ENCODE measurements at regions not wholly inside any gene's neighbourhood (a gene's known extent, or its start where the extent isn't known, plus 50 kb on each side); places are given as distances from the start of the nearest gene placed in this dataset.

- no peaks in the 10 kb centered on the region for H3K27me3 ChIP-seq (ENCODE audit: control insufficient read depth in 1 of 2, insufficient read depth in 2 of 2, low read length in 2 of 2)
- H3K4me3 ChIP-seq (ENCODE audit: low read depth in 1 of 2, low read length in 2 of 2), result no peak overlapping the region
- H3K27ac ChIP-seq (ENCODE audit: low read depth, low read length), result no peak overlapping the region
- no peak overlapping the region for H3K9ac ChIP-seq (ENCODE audit: low read depth in 1 of 2, low read length in 2 of 2)
- no peaks in the 10 kb centered on the region for H3K36me3 ChIP-seq (ENCODE audit: control insufficient read depth in 1 of 2, insufficient read depth in 2 of 2, low read length in 2 of 2)
- H3K4me1 ChIP-seq (ENCODE audit: control insufficient read depth in 1 of 2, insufficient read depth in 2 of 2, low read length in 2 of 2), result no peaks in the 10 kb centered on the region
- H3K9me3 ChIP-seq (ENCODE audit: control insufficient read depth in 1 of 2, low read length in 2 of 2), result no peaks in the 10 kb centered on the region
Measured at GRCh38 chr17:13702266-13702665, 100.5 kb upstream of the HS3ST3A1 start.

GRCh38 chr17:13704333-13704732 lies 102.6 kb upstream of the HS3ST3A1 start:
- Histone ChIP-seq H3K4me1 (ENCODE audit: control insufficient read depth in 1 of 2, insufficient read depth in 2 of 2, low read length in 2 of 2) (no peaks in the 10 kb centered on the region), H3K9ac (ENCODE audit: low read depth in 1 of 2, low read length in 2 of 2) (no peak overlapping the region), H3K27me3 (ENCODE audit: control insufficient read depth in 1 of 2, insufficient read depth in 2 of 2, low read length in 2 of 2) (no peaks in the 10 kb centered on the region), H3K9me3 (ENCODE audit: control insufficient read depth in 1 of 2, low read length in 2 of 2) (no peaks in the 10 kb centered on the region), H3K4me3 (ENCODE audit: low read depth in 1 of 2, low read length in 2 of 2) (no peak overlapping the region), H3K27ac (ENCODE audit: low read depth, low read length) (no peak overlapping the region), H3K36me3 (ENCODE audit: control insufficient read depth in 1 of 2, insufficient read depth in 2 of 2, low read length in 2 of 2) (no peaks in the 10 kb centered on the region)

GRCh38 chr17:13705221-13705620 lies 103.5 kb upstream of the HS3ST3A1 start:
- H3K9me3 ChIP-seq (ENCODE audit: control insufficient read depth in 1 of 2, low read length in 2 of 2), result no peaks in the 10 kb centered on the region
- no peaks in the 10 kb centered on the region for H3K27me3 ChIP-seq (ENCODE audit: control insufficient read depth in 1 of 2, insufficient read depth in 2 of 2, low read length in 2 of 2)
- no peak overlapping the region for H3K4me3 ChIP-seq (ENCODE audit: low read depth in 1 of 2, low read length in 2 of 2)
- H3K9ac ChIP-seq (ENCODE audit: low read depth in 1 of 2, low read length in 2 of 2), result no peak overlapping the region
- no peaks in the 10 kb centered on the region for H3K36me3 ChIP-seq (ENCODE audit: control insufficient read depth in 1 of 2, insufficient read depth in 2 of 2, low read length in 2 of 2)
- no peaks in the 10 kb centered on the region for H3K4me1 ChIP-seq (ENCODE audit: control insufficient read depth in 1 of 2, insufficient read depth in 2 of 2, low read length in 2 of 2)
- H3K27ac ChIP-seq (ENCODE audit: low read depth, low read length), result no peak overlapping the region

- Histone ChIP-seq H3K4me3 (ENCODE audit: low read depth in 1 of 2, low read length in 2 of 2) (no peak overlapping the region), H3K27me3 (ENCODE audit: control insufficient read depth in 1 of 2, insufficient read depth in 2 of 2, low read length in 2 of 2) (no peaks in the 10 kb centered on the region), H3K36me3 (ENCODE audit: control insufficient read depth in 1 of 2, insufficient read depth in 2 of 2, low read length in 2 of 2) (no peaks in the 10 kb centered on the region), H3K9me3 (ENCODE audit: control insufficient read depth in 1 of 2, low read length in 2 of 2) (no peaks in the 10 kb centered on the region), H3K9ac (ENCODE audit: low read depth in 1 of 2, low read length in 2 of 2) (no peak overlapping the region), H3K4me1 (ENCODE audit: control insufficient read depth in 1 of 2, insufficient read depth in 2 of 2, low read length in 2 of 2) (no peaks in the 10 kb centered on the region), H3K27ac (ENCODE audit: low read depth, low read length) (no peak overlapping the region)
Measured at GRCh38 chr17:13721705-13722104, 120.0 kb upstream of the HS3ST3A1 start.

GRCh38 chr17:13725288-13725990 lies 123.7 kb upstream of the HS3ST3A1 start:
- H3K9ac ChIP-seq (ENCODE audit: low read depth in 1 of 2, low read length in 2 of 2), result no peak overlapping the region
- H3K9me3 ChIP-seq (ENCODE audit: control insufficient read depth in 1 of 2, low read length in 2 of 2), result no peaks in the 10 kb centered on the region
- no peaks in the 10 kb centered on the region for H3K36me3 ChIP-seq (ENCODE audit: control insufficient read depth in 1 of 2, insufficient read depth in 2 of 2, low read length in 2 of 2)
- no peak overlapping the region for H3K27ac ChIP-seq (ENCODE audit: low read depth, low read length)
- no peaks in the 10 kb centered on the region for H3K4me1 ChIP-seq (ENCODE audit: control insufficient read depth in 1 of 2, insufficient read depth in 2 of 2, low read length in 2 of 2)
- no peak overlapping the region for H3K4me3 ChIP-seq (ENCODE audit: low read depth in 1 of 2, low read length in 2 of 2)
- no peaks in the 10 kb centered on the region for H3K27me3 ChIP-seq (ENCODE audit: control insufficient read depth in 1 of 2, insufficient read depth in 2 of 2, low read length in 2 of 2)

- no peak overlapping the region for H3K4me3 ChIP-seq (ENCODE audit: low read depth in 1 of 2, low read length in 2 of 2)
- no peaks in the 10 kb centered on the region for H3K9me3 ChIP-seq (ENCODE audit: control insufficient read depth in 1 of 2, low read length in 2 of 2)
- no peaks in the 10 kb centered on the region for H3K36me3 ChIP-seq (ENCODE audit: control insufficient read depth in 1 of 2, insufficient read depth in 2 of 2, low read length in 2 of 2)
- H3K27me3 ChIP-seq (ENCODE audit: control insufficient read depth in 1 of 2, insufficient read depth in 2 of 2, low read length in 2 of 2), result no peaks in the 10 kb centered on the region
- no peak overlapping the region for H3K27ac ChIP-seq (ENCODE audit: low read depth, low read length)
- no peak overlapping the region for H3K9ac ChIP-seq (ENCODE audit: low read depth in 1 of 2, low read length in 2 of 2)
- H3K4me1 ChIP-seq (ENCODE audit: control insufficient read depth in 1 of 2, insufficient read depth in 2 of 2, low read length in 2 of 2), result no peaks in the 10 kb centered on the region
Measured at GRCh38 chr17:13727441-13728171, 125.9 kb upstream of the HS3ST3A1 start.

- Histone ChIP-seq H3K36me3 (ENCODE audit: control insufficient read depth in 1 of 2, insufficient read depth in 2 of 2, low read length in 2 of 2) (no peaks in the 10 kb centered on the region), H3K27ac (ENCODE audit: low read depth, low read length) (no peak overlapping the region), H3K9me3 (ENCODE audit: control insufficient read depth in 1 of 2, low read length in 2 of 2) (no peaks in the 10 kb centered on the region), H3K4me3 (ENCODE audit: low read depth in 1 of 2, low read length in 2 of 2) (no peak overlapping the region), H3K4me1 (ENCODE audit: control insufficient read depth in 1 of 2, insufficient read depth in 2 of 2, low read length in 2 of 2) (no peaks in the 10 kb centered on the region), H3K9ac (ENCODE audit: low read depth in 1 of 2, low read length in 2 of 2) (no peak overlapping the region), H3K27me3 (ENCODE audit: control insufficient read depth in 1 of 2, insufficient read depth in 2 of 2, low read length in 2 of 2) (no peaks in the 10 kb centered on the region)
Measured at GRCh38 chr17:13728781-13729180, 127.1 kb upstream of the HS3ST3A1 start.

GRCh38 chr17:13729466-13730134 lies 127.9 kb upstream of the HS3ST3A1 start:
- Histone ChIP-seq H3K4me3 (ENCODE audit: low read depth in 1 of 2, low read length in 2 of 2) (no peak overlapping the region), H3K27me3 (ENCODE audit: control insufficient read depth in 1 of 2, insufficient read depth in 2 of 2, low read length in 2 of 2) (no peaks in the 10 kb centered on the region), H3K36me3 (ENCODE audit: control insufficient read depth in 1 of 2, insufficient read depth in 2 of 2, low read length in 2 of 2) (no peaks in the 10 kb centered on the region), H3K9me3 (ENCODE audit: control insufficient read depth in 1 of 2, low read length in 2 of 2) (no peaks in the 10 kb centered on the region), H3K9ac (ENCODE audit: low read depth in 1 of 2, low read length in 2 of 2) (no peak overlapping the region), H3K4me1 (ENCODE audit: control insufficient read depth in 1 of 2, insufficient read depth in 2 of 2, low read length in 2 of 2) (no peaks in the 10 kb centered on the region), H3K27ac (ENCODE audit: low read depth, low read length) (no peak overlapping the region)

GRCh38 chr17:13734880-13735279 lies 133.2 kb upstream of the HS3ST3A1 start:
- Histone ChIP-seq H3K27me3 (ENCODE audit: control insufficient read depth in 1 of 2, insufficient read depth in 2 of 2, low read length in 2 of 2) (no peaks in the 10 kb centered on the region), H3K4me3 (ENCODE audit: low read depth in 1 of 2, low read length in 2 of 2) (no peak overlapping the region), H3K9ac (ENCODE audit: low read depth in 1 of 2, low read length in 2 of 2) (no peak overlapping the region), H3K36me3 (ENCODE audit: control insufficient read depth in 1 of 2, insufficient read depth in 2 of 2, low read length in 2 of 2) (no peaks in the 10 kb centered on the region), H3K27ac (ENCODE audit: low read depth, low read length) (no peak overlapping the region), H3K4me1 (ENCODE audit: control insufficient read depth in 1 of 2, insufficient read depth in 2 of 2, low read length in 2 of 2) (no peaks in the 10 kb centered on the region), H3K9me3 (ENCODE audit: control insufficient read depth in 1 of 2, low read length in 2 of 2) (no peaks in the 10 kb centered on the region)

GRCh38 chr17:13735444-13735843 lies 133.7 kb upstream of the HS3ST3A1 start:
- H3K4me3 ChIP-seq (ENCODE audit: low read depth in 1 of 2, low read length in 2 of 2), result no peak overlapping the region
- no peaks in the 10 kb centered on the region for H3K27me3 ChIP-seq (ENCODE audit: control insufficient read depth in 1 of 2, insufficient read depth in 2 of 2, low read length in 2 of 2)
- no peak overlapping the region for H3K27ac ChIP-seq (ENCODE audit: low read depth, low read length)
- H3K4me1 ChIP-seq (ENCODE audit: control insufficient read depth in 1 of 2, insufficient read depth in 2 of 2, low read length in 2 of 2), result no peaks in the 10 kb centered on the region
- no peak overlapping the region for H3K9ac ChIP-seq (ENCODE audit: low read depth in 1 of 2, low read length in 2 of 2)
- no peaks in the 10 kb centered on the region for H3K9me3 ChIP-seq (ENCODE audit: control insufficient read depth in 1 of 2, low read length in 2 of 2)
- H3K36me3 ChIP-seq (ENCODE audit: control insufficient read depth in 1 of 2, insufficient read depth in 2 of 2, low read length in 2 of 2), result no peaks in the 10 kb centered on the region

All from duodenal mucosa (tissue), 2 donors.